Ovary (tissue), 3 donors: ENCODE measurements at regions not wholly inside any gene's neighbourhood (a gene's known extent, or its start where the extent isn't known, plus 50 kb on each side); places are given as distances from the start of the nearest gene placed in this dataset.

ENCODE experiments used
- CTCF ChIP-seq, 3 donors: fragments of 450-650 bp in 2 of 3; fragments of 200-600 bp in 1 of 3; IDR thresholded peaks; one replicate each; pipeline versions ENCODE4 v1.5.1 to v1.8.0; 2016 to 2022; ENCODE audit warnings: antibody characterized with exemption in 3 of 3, mild to moderate bottlenecking in 1 of 3
- POLR2A ChIP-seq: fragments of 450-650 bp; IDR thresholded peaks from one replicate; pipeline ENCODE4 v1.6.1; 2017; ENCODE audit warnings: antibody characterized with exemption, mild to moderate bottlenecking, moderate library complexity
- donor health status: DM: no; HTN: no; CAD: no.

- TF ChIP-seq CTCF (IDR thresholded peaks at IDR 0.05) (no peak), POLR2A (no peak)
These were observed 51.8 kb upstream of the TMCO5A start for GRCh38 chr15:37882640-37883039.
